NOMO-1 (cell line): ENCODE measurements at regions not wholly inside any gene's neighbourhood (a gene's known extent, or its start where the extent isn't known, plus 50 kb on each side); places are given as distances from the start of the nearest gene placed in this dataset.
A peak's percentile ranks its signal among the peaks of the same experiment; 100 is the strongest.

Experiments used
- DNase-seq, 2 experiments: peaks; one replicate each; lab custom pipeline; 2025; ENCODE audit not compliant: unreplicated experiment in 2 of 2; lab: John Stamatoyannopoulos, UW

DNA sequence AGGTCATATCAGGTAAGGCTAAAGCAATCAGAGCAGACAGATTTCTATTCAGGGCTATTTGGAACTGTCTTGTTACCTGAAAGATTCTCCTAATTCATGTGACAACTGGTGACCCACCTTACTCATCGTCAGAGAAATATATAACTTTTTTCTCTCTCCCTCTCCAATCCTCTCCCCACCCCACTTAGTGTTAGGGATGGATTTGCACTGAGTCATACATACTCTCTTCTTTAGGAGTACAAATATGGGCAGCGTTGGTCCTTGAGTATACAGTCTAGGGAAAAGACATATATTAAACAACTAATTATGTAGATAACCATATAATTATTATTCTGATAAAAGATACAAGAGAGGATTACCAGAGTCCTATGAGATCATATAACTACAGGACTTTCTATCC, 246.3 kb downstream of the HHIPL2 start:
- DNase-seq, result no peak

DNA sequence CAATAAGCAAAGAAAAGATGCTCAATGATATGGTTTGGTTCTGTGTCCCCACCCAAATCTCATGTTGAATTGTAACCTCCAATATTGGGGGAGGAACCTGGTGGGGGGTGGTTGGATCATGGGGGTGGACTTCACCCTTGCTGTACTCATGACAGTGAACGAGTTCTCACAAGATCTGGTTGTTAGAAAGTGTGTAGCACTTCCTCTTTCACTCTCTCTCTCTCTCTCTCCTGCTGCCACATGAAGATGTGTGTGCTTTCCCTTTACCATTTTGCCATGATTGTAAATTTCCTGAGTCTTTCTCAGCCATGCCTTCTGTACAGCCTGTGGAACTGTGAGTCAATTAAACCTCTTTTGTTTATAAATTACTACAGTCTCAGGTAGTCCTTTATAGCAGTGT, 248.4 kb downstream of the HHIPL2 start:
- no peak for DNase-seq

- DNase-seq, result no peak
Measured at GRCh38 chr1:222290866-222291265, 257.0 kb downstream of the HHIPL2 start.

DNA sequence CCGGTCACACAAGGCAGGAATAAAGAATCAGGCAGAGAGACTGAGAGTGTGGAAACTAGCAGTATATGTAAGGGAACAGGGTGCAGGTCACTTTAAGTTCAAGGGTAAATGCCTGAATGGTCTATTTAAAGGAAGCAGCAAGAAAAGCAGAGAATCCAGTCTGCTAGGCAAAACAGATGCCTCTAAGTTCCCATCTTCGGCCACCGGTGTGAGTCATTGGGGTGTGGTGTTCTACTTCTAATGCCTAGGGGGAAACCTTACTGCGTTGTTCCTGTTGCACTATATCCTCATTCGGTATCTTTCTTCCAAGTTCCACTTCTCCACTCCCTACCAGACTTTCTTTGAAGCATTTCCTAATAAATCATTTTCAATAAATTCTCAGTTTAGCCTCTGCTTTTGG, 259.9 kb downstream of the HHIPL2 start:
- DNase-seq, result peak; percentile 58 to 81

DNA sequence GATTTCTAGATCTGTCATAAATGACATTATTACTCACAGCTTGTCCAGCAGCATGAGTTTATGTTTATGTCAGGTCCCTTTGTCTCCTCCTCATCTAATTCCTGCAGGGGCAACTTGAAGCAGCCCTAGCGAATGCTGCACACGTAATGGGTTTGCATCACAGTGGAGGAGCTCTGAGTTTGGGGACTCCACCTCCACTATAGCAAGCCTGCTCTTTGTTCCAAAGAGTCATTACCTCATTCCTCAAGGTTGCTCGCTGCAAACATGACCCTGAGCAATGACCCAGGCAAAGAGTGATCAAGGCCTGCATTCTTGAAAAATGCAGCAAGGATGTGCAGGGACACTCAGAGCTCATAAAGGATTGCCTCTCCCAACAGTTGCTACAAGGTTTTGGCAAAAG, 261.9 kb downstream of the HHIPL2 start:
- no peak for DNase-seq

DNA sequence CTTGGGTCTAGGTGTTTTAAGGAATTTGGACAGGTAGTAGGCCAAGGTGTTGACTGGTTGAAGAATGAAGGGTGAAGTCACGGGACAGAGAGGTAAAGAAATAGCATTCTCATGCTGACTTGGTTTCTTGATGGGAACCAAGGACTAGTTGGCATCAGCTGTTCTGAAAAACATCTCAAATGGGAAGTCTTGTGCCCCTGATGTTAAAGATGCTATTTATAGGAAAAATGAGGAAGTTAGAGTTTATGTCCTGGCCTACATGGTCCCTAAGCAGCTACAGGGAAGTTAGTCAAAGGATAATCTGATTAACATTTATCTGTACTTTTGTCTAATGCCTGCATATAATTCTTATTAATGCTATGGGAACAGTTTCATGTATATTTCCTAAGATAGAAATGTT, 262.4 kb downstream of the HHIPL2 start:
- peak; percentile 13 to 66 for DNase-seq

- no peak for DNase-seq
Measured at GRCh38 chr1:222284466-222284865, 263.4 kb downstream of the HHIPL2 start.

DNA sequence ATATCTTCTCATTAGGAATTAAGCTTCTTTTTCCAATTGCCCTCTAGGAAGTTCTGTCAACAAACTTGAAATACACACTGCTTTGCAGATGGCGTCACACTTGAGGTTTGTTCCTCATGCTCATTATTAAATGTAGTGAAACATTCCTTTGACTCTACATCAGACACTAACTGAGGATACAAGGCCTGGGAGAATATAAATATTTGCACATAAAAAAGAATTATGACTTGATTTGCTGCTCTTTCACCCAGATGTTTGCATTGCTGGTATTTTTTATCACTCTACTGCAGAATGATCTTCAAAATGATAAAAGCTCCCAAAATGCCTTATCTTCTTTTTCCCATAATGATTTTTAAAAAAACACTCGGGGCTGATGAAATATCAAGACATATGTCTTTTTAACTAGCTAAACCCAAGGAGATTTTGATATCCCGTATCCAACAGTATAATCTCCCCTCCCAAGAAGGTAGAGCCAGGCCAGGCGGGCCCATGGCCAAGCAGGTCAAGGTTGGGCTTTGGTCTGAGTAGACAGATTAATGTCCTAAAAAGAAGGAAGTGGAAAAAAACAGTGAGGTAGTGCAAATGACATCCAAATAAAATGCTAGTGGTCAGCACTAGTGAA, 264.6 kb downstream of the HHIPL2 start:
- no peak for DNase-seq

DNA sequence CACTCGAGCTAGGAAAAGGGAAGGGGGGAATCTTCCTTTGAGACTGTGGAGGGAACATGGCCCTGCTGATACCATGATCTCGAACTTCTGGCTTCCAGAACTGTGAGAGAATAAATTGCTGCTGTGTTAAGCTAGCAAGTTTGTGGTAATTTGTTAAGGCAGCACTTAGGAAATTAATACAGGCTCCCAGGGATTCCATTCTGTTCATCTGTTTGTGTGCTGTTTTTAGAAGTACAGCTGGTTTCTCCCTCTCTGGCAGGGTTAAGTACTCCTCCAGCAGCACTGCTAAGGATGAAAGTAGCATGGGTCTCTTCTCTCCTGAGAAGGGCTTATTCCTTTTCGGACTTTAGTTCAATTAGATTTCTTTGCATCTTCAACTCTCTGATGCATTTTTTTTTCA, 268.3 kb downstream of the HHIPL2 start:
- no peak for DNase-seq

GRCh38 chr1:222278501-222278900, 269.4 kb downstream of the HHIPL2 start:
- no peak for DNase-seq

DNA sequence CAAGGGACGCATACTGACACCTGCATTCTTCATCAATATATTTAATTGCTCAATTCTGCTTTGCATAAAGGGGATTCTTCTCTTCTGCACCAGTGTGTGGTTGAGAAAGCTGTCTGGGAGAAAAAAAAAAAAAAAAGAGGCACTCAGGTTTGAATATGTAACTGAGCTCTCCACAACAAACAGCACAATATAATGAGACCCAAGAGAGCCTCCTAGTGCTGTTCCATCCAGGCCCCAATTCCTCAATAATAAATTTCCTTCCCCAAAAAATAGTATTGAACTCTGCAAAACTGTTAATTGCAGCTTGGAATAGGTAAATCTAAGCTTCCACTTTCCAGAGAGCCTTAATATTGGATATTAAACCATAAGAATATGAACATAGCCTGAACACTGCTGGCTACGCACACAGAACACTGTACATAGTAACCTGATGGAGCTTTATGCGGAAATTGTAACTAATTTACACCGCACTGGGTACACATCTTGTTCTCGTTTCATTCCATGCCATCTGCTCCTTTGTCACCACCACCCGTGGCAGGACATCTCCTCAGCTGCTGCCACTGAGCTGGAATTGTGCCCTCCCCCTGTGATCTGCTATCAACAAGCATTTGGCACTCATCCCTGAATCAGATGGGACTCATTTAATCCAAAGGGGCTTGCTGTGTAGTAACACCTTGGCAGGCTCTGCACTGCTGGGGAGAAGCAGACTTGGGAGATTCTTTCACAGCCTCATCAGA, 272.0 kb downstream of the HHIPL2 start:
- no peak for DNase-seq

- DNase-seq, result no peak
Measured at GRCh38 chr1:222275001-222275728, 272.7 kb downstream of the HHIPL2 start.

GRCh38 chr1:222266223-222267196, 281.4 kb downstream of the HHIPL2 start:
- no peak for DNase-seq

- DNase-seq, result no peak
Measured at GRCh38 chr1:222263791-222264190, 284.1 kb downstream of the HHIPL2 start.

DNA sequence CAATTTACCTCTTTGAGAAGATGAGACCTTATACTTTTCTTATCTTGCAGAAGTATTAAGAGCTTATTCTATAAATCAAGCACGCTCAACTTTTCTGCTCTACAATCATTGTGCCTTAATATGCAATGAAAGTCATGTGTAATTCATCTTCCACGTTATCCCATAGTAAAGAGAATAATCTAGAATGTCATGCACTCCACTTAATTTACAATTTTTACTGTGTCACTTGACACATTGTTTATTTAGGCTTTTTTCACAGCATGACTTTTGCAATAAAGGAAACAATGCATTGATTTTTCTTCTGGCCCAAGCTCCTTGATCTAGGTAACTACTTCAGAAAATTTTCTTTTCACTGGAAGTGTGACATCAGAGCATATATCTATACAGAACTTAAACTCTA, 290.9 kb downstream of the HHIPL2 start:
- DNase-seq, result no peak

GRCh38 chr1:222256058-222256457, 291.8 kb downstream of the HHIPL2 start:
- DNase-seq, result no peak

DNA sequence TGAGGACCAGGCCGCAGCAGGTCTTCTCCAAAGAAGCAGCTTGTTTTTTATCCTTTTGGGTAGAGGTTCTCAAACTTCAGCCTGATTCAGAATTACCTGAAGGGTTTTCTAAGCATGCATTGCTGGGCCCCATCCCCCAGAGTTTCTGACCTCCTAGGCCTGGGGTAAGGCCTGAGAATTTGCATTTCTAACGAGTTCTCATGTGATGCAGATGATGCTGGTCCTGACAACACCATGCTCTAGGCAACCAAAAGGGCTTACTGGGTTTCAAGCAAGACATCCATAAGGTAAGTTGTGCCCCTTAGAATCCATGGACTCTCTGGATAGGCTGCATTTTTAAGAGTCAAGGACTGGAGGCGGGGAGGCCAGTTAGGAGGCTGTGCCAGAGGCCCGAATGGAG, 295.1 kb downstream of the HHIPL2 start:
- no peak for DNase-seq

DNA sequence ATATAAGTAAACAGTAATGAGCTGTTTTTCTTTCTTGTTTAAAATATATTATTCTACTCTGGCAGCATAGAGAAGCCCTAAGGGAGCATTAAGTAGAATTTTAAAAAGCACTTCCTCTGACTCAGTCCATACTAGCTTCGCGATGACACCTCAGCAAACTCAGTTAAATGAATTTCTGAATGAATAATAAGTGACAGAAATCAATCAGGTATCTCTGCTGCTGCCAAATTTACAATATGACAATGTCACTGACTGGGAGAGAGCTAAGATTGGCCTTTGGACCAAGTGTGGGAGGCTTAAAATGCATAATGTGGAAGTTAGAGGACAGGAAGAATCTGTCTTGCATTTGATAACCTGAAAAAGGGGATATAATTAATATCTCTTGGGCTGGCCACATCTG, 296.1 kb downstream of the HHIPL2 start:
- no peak for DNase-seq

- DNase-seq, result no peak
Measured at GRCh38 chr1:222250376-222250775, 297.5 kb downstream of the HHIPL2 start.

DNA sequence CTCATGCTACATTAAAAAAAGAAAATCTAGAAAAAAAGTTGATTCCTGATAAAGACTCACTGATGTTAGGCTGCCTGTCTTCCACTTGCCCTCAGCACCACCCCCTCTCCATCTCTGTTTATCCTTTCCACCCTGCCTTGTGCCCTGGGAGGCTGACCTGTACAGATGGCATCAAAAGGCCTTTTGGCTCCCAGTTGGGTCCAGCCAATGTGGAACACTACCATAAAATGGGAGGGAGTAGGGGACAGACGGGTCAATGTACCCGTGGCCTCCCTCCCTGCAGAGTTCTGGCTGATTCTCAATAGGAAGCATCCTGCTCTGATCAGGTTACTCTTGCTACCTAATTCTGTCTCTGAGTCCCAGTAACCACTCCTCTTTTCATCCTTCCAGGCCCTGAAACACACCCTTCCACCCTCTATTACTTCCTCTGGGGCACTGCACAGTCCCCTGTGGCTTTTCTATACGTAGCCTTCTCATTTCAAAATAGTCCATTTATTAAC, 300.0 kb downstream of the HHIPL2 start:
- DNase-seq, result no peak

DNA sequence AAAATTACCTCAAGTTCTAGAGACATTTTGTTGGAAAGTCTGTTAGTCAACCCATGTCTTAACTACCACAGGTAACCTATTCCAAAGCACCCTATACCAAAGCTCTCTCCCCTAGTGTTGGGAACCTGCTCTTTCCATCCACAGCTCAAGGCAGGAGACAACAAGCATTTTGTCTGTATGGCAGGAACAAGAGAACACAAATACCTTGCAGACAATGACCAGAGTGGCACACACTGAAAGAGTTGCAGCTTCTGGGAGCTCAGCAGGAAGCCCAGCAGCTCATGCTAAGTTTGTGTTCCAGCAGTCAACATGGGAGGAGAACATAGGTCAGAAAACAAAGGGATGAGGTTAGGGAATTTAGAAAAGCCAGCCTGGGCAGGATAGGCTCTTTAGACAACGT, 300.8 kb downstream of the HHIPL2 start:
- no peak for DNase-seq
